ENCODE measurements at regions not wholly inside any gene's neighbourhood (a gene's known extent, or its start where the extent isn't known, plus 50 kb on each side); places are given as distances from the start of the nearest gene placed in this dataset.
A peak's percentile ranks its signal among the peaks of the same experiment; 100 is the strongest.

- DNase-seq, result no peak
Measured at GRCh38 chr14:38500125-38500524, 244.2 kb upstream of the CLEC14A start.

GRCh38 chr14:38496092-38496491 is 240.2 kb upstream of the CLEC14A start:
- DNase-seq, result peak; percentile 98

DNA sequence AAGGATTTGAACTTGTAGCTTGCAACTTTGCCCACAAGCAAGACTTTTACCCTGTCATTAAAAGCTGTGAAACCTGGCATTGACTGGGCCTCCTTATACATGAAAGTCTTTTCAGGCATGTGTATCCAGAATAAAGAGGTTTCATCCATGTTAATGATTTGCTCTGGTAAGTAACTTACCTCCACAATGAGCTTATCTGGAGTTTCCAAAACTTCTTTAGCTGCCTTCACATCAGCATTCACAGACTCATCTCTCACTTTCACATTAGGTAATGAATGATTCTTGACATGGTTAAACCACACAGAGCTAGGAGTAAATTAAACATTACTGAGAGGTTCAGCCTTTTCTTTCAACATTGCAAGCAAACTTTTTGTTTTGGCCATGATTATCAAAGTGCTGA is 234.4 kb upstream of the CLEC14A start:
- DNase-seq, result no peak

DNA sequence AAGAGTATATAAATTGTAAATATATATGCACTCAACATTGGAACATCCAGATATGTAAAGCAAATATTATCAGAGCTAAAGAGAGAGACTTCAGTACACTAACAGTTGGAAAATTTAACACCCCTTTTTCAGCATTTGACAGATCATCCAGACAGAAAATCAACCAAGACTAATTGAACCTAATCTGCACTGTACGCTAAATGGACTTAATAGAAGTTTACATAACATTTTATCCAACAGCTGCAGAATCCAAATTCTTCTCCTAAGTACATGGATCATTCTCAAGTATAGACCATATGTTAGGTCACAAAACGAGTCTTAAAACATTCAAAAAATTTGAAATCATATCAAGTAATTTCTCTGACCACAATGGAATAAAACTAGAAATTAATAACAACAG is 229.1 kb upstream of the CLEC14A start:
- DNase-seq, result no peak

- peak; percentile 19 for DNase-seq
Measured at GRCh38 chr14:38481952-38482678, 226.2 kb upstream of the CLEC14A start.

DNA sequence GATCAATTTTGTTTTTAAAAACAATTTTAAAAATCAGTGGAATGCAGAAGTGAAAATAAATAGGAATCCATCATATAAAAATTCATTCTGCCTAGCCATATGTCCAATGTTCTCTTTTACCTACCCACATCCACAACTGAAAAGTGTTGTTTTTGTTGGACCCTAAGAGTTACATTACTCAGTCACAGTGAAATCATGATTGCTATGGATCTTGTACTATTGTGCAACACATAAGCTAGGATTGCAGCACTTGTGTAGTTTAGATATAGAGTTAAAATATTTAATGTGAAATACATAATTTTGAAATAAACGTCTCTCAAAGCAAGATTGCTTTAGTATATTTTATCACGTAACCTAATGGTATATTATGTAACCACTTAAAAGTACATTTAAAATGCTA is 213.3 kb upstream of the CLEC14A start:
- no peak for DNase-seq

DNA sequence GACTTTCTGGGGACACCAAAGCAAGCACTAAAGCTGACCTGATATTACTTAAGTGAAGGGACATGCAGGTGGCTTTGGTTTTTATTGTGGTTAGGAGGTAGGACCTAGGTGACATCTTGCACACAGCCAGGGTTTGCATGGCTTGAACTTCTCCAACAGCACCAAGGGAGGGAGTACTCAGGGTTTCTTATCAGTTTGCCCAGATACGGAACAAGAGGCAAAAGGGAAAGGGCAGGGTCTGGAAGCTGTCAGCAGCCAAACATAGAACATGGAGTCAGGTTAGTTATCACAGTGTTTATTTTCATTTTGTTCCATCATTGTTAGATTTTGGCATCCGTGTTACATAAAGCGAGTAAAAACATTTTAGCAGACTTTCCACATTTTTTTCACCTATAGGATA is 186.3 kb upstream of the CLEC14A start:
- no peak for DNase-seq

DNA sequence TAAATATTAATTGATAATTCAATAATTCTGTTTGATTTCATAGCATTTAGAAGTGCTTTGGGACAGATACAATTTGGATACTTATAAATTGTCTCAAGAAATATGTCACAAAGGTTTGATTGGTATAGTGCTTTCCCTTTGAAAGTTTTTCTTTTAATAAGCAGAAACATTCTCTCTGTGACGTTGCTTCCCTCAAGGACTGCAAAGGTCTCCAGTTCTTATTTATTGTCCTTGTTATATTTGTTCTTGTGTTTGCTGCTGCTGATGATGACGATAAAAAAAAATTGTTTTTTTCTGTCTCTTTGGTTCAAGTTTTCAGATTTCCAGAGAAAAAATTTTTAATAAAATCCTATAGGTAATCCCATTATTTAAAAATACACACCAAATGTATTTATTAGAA is 176.3 kb upstream of the CLEC14A start:
- DNase-seq, result no peak

DNA sequence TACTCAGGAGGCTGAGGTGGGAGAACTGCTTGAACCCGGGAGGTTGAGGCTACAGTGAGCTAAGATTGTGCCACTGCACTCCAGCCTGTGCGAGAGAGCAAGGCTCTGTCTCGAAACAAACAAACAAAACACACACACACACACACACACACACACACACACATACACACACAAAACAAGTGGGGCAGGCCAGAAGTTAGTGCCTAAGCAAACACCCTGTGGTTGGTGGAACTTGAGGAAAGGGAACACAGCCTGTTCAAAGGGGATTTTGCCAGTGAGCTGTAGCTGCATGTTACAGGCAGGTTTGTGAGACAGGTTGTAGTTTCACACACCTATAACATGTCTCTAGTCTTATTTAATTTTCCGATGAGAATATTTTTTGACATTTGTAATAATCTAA is 175.3 kb upstream of the CLEC14A start:
- no peak for DNase-seq

GRCh38 chr14:38430522-38430921 is 174.6 kb upstream of the CLEC14A start:
- no peak for DNase-seq

DNA sequence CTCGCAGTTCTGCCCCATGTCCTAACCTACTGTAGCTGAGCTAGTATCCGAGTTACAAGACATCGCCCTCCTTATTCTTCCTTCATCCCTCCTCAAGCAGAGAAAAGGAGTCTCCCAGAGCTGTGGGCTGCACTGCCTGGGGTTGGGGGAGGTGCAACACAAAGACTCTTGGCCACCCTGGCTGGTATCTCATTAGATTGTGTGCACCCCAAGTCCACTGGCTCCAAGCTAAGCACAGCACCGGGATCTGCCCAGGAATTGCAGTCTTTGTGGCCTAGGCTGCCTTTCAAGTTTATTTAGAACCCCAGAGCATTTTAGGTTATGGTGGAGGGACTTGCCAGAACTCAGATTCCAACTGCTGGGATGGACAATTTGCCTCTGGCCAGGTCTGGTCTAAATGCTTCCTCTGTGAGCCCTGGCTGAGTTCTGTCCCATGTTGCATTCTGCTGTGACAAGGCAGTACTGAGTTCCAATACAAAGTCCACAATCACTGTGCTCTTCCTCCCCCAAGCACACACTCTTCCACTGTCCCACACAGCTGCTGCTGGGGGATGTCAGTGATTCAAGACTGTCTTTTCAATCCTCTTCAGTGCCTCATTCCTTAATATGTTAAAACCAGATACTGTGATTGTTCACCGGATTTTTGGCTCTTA is 169.6 kb upstream of the CLEC14A start:
- no peak for DNase-seq

DNA sequence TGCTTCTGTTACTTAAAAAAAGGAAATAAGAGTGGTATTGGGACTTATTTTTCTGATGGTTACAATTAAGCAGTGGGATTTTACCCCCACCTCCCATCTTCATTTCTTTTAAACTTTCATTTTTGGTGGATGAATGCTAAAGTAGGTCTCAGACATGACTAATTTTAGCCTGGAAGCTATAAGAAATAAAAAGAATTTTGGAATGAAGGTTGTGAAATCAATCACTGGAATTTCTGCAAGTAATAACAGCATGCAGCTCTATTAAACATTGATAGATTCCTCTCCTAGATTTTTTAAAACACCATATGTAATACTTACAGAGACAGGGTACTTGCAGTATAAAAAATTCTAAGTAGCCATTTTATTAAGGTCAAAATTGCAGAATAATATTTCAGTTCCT is 164.2 kb upstream of the CLEC14A start:
- no peak for DNase-seq

DNA sequence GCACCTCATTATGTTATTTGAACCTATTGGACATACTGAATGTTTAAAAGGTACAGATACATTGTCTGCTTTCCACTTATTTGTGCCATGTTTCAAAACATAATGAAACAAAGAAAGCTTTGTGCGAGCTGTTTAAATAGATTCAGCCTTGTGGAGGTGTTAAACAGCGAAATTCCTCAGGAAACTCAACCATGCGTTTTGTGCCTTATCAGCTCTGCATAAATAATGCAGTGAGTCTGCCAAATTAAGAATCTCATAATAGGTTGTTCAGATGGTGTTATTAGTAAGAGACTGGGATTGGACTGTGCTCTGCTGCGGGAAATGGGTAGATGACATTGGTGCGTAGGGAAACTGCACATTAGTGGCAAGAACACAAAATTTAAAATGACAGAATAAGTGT is 163.7 kb upstream of the CLEC14A start:
- no peak for DNase-seq

GRCh38 chr14:38412654-38413053 is 156.8 kb upstream of the CLEC14A start:
- DNase-seq, result no peak

GRCh38 chr14:38410442-38410841 is 154.5 kb upstream of the CLEC14A start:
- DNase-seq, result no peak

GRCh38 chr14:38409071-38409705 is 153.3 kb upstream of the CLEC14A start:
- DNase-seq, result peak; percentile 14

GRCh38 chr14:38405851-38406635 is 150.2 kb upstream of the CLEC14A start:
- peak; percentile 98 for DNase-seq

GRCh38 chr14:38404616-38405015 is 148.7 kb upstream of the CLEC14A start:
- DNase-seq, result no peak

- no peak for DNase-seq
Measured at GRCh38 chr14:38404100-38404541, 148.2 kb upstream of the CLEC14A start.

DNA sequence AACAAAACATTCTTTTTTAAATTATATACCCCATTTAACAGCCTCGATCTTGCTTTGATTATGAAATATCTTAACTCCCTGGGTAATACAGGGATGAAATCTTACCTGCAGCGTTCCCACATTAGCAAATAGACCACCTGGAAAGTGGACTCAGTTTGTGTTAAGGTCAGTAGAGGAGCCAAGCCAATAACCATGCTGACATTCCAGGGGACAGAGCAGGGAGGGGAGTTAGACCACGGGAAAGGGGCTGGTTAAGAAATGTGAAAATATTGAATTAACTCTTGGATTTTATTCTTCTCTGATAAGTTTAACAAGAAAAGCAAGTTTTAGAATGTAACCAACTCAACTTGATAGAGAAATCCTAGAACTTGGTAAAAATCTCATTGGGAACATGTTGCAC is 144.9 kb upstream of the CLEC14A start:
- no peak for DNase-seq

DNA sequence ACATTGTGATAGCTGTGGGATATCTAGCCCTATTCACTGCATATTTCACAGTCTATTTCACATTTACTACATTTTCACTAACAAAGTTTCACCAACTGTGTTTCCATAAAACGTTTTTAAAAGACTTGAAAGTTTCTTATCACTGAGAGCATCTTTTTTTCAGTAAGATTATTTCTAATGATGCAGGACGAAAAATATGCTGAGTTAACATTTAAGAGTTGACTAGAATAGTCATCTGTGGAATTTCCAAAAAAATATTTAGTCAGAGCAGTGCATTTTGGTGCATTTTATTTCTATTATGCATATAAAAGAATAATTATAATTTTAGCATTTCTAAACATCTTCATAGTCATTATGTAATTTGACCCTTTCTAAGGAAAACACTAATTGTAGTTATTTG is 143.8 kb upstream of the CLEC14A start:
- no peak for DNase-seq

DNA sequence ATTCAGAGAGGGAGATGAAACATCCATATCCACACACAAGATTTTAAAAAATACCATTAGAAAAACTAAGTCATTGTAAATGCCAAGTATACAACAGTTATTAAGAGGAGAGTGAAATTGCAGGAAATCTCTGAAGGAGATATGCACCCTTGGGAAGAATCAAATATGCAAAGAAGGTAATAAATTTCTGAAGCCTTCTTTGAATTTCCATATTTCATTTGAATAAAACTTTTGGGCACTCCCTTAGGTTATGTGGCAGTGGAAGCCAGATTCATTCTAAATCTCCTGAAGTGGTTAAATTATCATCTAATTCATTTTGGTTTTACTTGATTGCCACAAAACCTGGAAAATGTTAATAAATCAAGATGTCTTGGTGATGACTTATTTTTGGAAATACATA is 138.9 kb upstream of the CLEC14A start:
- DNase-seq, result no peak

DNA sequence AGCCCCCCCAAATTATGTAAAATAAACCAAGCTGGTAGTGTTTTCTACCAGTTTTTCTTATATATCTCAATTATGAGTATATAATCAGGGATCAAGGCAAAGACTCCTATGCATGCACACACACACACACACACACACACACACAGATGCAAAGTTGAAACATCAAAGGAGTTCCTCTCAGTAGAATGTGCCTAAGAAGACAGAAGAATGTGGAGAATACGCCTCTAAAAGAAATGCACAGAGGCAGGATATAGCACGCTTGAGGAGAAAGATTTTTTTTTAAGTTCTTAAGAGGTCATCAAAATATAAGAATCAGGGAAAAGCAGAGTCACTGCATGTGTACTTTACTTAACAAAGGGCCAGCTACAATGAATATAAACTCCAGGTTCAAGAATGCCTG is 138.2 kb upstream of the CLEC14A start:
- no peak for DNase-seq

DNA sequence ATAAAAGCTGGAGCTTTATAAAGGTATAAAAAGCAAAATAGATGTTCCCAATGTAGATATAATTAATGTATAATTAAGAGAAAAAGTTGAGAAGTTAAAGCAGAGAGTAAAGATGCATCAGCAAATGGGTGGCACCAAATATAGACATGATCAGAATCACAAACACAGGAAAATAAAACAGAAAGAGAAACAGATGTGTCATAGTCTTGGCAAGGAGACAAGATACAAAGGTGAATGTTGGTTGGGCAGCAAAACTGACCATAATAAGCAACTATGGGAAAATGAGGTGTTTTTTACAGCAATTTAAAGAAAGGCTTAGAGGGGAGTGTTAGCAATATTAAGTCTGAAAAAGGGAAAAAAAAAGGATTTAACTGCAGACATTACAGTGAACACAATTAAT is 135.4 kb upstream of the CLEC14A start:
- no peak for DNase-seq

Measured in NCI-H69 (cell line).